Activated CD4-positive, alpha-beta T cell treated with anti-CD3 and anti-CD28 coated beads, Interleukin-10, Interleukin-2, amounts not matched to agents 100 ng/mL and 50 ng/mL, durations not matched to agents 16 hours and 8 hours (primary cell): ENCODE measurements at regions not wholly inside any gene's neighbourhood (a gene's known extent, or its start where the extent isn't known, plus 50 kb on each side); places are given as distances from the start of the nearest gene placed in this dataset.

Experiments used
- DNase-seq: peaks from one replicate; pipeline ENCODE4 v3.0.0-alpha.2; 2020

DNA sequence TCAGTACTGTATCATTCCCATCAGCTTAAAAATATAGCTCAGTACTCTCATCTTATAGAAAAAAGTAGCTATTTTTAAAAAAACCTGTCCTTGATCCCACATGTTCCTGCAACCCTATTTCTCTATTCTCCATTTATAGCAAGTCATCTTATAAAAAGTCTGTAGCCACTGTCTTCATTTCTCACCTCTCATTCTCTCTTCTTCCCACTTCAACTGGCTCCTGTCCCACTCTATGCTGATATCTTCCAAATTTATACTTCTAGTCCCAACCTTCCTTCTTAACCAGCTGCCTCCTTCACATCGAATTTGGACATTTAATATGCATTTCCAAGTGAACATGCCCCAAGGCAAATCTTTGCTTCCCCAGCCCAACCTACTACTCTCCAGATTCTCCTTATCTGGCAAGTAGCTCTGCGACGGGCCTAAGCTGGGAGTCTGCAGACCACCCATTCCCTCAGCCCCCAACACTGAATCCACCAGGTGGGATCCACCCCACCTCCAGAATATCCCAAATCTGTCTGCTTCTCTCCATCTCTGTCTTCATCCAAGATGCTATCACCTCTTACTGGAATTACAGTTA, 52.0 kb upstream of the TANC2 start:
- DNase-seq: no peak

DNA sequence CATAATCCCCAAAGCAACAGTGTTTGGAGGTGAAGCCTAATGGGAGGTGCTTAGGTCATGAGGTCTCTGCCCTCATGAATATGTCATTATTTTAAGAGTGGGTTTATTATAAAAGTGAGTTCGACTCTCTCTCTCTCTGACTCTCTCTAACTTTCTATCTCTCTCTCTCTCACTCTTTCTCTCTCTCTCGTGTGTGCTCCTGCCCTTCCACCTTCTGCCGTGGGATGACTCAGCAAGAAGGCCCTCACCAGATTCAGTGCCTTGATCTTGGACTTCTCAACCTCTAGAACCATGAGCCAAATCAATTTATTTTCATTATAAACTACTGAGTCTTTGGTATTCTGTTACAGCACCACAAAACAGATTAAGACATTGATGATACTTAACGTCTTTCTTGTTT, 53.7 kb upstream of the TANC2 start:
- no peak for DNase-seq

DNA sequence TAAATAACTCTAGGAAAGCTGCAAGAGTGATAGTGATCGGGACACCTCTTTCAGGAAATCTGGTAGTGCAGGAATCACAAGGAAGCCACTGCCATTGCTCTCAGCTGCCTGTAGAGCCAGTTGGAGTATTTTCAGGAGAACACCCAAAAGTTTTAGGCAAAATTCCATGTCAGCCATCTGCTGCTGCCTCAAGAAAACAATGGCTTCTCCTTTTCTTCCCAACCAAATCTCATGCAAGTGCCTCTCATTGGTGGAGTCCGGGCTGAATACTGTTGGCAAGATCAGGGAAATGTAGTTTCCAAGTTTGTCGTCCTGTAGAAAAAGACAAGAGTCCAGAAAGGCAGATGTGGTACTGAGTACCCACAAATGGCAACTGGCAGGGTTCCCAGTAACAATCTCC, 54.9 kb upstream of the TANC2 start:
- DNase-seq: no peak

DNA sequence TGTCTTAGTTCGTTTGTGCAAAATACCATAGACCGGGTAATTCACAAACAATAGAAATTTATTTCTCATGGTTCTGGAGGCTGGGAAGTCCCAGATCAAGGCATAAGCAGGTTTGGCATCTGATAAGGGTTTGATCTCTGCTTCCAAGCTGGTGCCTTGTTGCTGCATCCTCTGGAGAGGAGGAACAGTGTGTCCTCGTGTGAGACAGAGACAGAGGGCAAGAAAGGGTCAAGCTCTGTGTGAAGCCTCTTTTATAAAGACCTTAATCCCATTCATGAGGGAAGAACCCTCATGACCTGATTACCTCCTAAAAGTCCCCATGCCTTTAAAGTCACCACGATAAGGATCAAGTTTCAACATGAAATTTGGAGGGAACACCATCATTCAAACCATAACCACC, 55.8 kb upstream of the TANC2 start:
- DNase-seq: no peak

DNA sequence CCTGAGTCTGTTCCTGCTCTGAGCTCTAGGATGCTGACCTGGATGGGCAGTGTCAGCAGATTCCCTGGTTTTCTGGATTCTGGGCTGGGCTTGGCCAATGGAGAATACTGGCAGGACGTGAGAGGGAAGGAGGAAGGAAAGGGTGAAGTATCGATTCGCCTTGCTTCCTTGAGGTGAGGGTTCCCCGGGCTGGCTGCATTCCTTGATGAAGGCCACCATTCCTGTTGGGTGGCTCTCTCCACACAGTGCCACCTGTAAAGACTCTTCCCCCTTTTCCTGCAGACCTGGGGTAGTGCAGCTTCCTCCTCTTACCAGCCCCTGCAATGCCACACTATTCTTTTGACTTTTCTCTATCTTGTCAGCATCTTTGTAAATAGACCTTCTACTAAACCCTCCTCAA, 58.1 kb upstream of the TANC2 start:
- no peak for DNase-seq

DNA sequence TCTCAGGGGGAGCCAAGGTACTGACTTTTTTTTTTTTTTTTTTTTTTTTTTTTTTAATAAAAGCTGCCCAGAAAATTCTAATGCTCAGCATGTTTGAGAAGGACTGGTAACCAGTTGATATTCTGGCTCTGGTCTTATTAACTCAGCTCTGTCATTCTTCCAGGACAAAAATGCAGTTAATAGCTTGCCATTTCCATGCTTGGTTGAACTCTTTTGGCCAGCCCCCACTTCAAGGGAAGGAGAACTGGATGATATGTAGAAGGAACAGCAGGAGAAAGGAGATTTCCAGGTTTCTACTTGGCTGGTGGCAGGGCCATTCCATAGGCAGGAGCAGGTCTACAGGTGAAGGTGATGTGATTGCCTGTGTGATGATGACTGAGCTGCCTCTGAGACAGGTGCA, 59.2 kb upstream of the TANC2 start:
- no peak for DNase-seq

DNA sequence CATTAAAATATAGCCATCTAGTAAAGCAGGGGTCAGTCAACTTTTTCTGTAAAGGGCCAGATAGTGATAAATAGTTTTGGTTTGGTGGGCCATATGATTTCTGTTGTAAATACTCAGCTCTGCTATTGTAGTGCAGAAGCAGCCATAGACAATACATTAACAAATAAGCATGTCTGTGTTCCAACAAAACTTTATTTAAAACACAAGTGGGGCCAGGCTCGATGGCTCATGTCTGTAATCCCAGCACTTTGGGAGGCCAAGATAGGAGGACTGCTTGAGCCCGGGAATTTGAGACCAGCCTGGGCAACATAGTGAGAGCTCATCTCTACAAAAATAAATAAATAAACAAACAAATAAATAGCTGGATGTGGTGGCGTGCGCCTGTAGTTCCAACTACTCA, 60.8 kb upstream of the TANC2 start:
- no peak for DNase-seq

DNA sequence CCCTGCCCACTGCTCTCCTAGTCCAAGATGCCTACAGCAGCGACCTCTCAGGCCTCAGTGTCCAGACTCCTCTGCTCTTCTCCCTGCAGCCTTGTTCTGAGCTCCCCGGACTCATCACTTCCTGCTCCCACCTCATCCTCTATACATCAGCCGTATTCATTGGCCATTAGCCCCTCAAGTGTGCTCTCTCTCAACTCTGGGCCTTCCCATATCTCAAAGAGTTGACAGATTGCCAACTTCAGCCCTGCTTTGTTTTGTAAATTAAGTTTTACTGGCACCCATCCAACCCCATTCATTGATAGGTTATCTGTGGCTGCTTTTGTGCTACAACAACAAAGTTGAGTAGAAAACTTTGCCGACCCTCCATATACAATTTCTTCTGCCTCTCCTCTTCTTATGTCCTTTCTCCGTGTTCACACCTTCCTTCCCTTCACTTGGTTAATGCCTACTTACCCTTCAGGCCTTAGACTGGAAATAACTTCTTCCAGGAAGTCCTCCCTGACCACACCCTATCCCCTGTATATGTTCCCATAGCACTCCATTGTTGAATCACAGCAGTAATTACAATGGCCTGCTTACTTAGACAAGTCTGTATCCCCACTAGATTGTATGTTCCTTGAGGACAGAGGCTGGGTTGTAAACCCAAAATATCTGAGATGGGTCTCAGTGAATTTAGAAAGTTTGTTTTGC, 63.4 kb upstream of the TANC2 start:
- no peak for DNase-seq

DNA sequence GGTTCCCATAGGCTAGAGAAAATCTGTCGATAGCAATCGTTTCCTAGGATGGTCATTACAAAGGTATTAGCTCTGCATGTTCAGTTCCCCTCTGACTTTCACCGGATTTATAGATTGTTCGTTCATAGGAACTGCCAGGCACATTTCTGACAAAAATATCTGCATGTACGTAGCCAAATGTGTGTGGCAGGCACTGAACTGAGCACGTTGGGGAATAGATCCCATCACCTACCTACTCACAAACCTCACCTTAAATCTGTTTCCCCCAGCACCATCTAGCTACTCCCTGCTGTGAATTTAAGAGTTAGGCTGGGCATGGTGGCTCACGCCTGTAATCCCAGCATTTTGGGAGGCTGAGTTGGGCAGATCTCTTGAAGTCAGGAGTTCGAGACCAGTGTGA, 64.5 kb upstream of the TANC2 start:
- no peak for DNase-seq

DNA sequence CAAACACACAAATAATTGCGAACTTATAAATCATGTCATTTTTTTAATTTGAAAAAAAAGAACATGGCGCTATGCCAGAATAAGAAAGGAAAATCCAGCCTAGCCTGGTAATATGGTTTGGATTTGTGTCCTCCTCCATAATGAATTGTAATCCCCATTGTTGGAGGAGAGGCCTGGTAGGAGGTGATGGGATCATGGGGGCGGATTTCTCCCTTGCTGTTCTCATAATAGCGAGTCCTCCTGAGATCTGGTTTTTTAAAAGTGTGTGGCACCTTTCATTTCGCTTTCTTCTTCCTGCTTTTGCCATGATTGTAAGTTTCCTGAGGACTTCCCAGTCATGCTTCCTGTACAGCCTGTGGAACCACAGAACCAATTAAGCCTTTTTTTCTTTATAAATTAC, 65.9 kb upstream of the TANC2 start:
- DNase-seq: no peak

DNA sequence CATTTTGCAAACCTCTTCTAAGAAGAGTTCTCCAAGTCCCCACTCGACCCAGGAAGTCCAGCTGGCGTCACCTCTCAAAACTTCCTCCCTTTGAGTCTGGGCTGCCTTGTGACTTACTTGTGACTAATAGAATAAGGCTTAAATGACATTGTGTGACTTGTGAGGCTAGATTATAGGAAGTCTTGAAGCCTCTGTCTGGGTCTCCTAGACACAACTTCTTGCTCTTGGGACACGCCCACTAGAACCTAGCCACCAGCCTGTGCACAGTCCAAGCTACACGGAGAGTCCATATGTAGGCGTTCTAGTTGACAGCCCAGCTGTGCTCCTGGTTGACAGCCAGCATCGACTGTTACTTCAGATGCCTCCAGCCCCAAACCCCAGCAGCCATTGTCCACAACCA, 66.7 kb upstream of the TANC2 start:
- DNase-seq: no peak

DNA sequence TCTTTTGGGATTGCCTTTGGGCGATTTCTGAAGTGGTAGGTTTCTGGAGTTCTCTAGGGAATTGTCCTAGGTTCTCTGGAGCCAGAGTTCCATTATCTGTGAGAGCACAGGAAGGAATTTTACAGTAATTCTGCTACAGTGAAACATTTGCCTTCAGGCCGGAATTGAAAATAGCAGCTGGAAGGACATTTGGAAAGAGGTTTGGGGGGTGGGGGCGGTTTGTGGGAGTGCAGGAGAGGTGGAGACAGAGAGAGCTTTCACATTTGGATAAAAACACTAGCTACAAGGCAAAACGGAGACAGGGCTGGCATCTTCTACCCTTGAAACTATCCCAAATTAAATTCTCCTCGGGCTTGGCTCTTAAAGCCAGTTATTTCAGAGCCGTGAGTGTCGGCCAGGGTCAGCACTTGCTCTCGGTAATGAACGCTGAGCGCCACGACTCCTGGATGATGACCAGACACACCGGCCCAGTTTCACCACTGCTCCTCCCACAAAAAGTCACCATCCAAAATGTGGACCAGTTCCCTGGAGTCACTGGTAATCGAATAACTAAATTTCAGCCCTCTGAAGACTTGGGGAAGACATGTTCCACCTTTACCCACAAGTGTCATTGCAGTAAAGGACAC, 67.7 kb upstream of the TANC2 start:
- DNase-seq: no peak

DNA sequence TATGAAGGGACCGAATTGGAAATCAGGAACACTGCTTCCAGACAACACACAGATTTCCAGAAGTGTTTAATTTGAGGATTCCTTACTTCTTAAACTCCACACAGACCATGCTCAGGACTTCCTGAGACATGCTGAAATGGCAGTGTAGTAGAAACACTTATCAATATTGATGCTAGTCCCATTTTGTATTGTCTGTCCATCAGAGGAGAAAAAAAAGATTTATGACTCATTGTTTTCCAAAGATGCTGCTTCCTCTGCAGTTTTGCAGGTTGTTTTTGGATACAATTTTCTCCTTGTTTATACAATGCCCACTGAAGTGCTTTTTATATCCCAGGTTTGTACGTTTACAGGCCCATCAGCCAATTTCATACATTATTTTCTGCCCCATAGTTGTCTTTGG, 68.3 kb upstream of the TANC2 start:
- DNase-seq: no peak

DNA sequence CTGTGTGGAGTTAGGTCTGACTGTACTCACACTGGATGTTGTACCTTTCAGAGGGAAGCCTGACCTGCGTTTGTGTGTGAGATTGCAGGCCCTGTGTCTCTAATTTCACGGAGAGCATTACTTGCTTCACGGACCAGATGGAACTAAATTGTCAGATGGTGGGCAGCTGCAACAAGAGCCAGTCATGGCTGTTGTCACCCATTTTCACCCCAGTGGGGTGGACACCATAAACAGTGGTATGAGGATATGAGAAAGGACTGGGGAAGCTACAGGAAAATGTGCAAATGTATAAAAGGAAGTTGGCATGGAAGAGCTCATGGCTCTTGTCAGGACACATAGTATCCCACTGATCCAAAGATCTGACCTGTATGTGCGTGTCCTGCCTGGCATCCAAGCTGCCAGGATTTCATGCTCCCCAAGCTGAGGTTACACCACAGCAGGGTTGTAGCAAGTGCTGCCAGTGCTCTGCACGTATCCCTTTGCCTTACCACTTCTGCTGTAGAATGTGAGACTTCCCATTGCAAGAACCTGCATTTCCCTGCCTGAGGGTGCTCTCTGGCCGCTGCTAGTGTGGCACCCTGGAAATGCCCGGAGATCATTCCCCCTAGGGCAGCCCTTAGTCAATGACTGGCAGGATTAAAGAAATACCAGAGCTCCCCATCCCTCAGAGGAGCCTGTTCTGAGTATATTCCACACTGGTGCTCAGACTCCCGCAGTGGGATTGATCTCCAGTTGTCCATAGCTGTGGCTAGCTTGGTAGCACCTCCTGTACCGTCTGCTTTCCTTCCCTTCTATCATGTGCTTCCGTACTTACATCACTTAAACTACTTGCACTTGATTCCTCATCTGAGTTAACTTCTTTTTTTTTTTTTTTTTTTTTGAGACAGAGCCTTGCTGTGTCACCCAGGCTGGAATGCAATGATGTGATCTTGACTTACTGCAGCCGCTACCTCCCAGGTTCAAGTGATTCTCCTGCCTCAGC, 70.4 kb upstream of the TANC2 start:
- DNase-seq: no peak

DNA sequence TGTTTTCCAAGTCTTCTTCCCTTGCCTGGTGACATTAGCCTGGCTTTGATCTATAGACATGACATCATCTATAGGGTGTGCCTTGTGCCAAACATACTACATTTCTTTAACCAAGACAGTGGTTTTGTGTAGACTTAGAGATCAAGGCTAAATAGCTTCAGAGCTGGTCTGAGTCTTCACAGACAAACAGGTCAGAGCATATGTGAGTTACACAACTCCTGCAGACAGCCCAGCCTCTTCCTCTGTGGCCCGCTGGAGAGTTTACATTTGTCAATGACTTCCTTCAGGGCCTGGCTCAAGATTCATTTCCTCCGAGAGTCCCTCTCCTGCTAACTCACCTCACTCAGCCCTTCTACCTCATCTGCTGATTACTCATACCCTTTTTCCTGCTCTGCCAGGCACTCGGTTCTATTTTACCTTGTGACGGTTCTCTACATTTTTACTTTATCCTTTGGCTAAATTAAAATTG, 73.1 kb upstream of the TANC2 start:
- DNase-seq: peak; percentile 75

DNA sequence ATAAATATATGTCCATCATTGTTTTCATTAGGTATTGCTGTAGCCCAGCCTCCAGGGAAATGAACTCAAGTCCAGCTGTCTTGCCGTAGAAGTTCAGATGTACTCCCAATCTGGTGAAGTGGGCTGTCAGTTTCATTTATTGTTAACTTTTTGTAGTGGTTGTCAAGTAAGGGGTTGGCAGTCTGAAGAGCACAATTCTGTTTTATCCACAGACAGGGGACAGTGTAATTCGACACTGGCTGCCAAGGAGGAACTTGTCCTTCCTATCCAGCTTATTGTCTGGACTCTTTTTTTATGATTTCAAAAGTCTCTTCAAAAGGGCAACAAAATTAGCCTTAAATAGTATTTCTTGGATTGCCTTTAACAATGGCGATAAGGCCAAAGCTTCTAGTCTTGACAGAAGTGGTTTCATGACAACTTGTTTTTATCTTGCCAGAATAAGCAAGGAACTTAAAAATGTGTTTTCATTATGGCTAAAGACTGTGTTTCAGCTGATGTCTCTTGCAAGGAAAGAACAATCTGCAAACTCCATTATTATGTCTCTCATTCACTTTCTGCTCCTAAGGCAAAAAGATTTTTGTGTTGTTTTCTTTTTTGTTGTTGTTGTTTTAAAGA, 73.9 kb upstream of the TANC2 start:
- DNase-seq: no peak

DNA sequence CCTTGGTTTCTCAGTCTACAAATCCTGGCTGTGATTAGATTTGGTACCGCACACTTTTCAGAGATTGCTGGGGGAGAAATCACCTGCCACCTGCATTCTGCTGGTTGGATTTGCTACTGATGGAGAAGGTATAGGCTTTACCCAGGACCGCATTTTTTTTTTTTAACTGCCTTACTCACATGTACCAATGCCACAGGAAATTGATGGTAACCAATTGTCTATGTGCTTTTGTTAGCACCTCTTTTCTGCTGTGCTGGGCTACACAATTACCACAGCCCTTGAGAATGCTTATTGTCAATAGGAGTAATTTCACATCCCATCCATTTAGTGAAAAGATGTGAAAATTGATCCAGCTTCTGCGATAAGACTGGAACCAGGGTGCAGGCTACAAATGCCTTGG, 74.4 kb upstream of the TANC2 start:
- DNase-seq: no peak

DNA sequence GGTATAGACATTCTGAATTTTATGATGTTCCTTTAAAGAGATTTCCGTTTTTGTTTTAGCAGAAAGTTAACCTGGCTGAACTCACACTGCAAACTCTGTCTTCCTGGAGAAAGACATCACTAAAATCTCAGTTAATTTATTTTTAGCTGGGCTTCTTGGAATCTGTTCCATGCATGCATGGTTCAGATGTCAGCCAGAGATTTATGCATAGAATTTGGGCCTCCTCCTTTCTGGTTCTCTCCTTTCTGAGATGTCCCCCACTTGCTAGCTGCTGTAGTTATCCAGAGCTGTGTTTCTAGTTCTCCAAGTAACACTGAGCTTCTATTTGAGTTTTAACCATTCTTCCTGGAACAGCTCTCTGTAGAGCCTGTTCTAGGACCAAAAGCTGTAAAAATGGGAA, 77.3 kb upstream of the TANC2 start:
- no peak for DNase-seq

DNA sequence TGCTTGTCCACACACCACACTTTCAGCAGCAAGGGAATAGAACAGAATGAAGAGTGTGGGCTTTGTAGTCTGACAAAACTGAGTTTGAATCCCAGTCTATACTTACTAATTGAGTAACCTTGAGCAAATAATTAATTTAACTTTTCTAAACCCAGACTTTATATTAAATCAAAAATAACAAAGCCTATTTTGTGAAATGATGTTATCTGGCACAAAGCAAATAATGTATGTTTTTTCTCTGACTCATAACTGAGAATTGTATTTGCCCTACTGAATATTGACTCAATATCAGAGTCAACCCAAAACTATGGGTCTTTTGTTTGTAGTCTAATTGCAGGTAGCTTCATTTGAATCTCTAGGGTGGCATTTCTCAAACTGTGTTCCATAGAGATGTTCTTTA, 77.9 kb upstream of the TANC2 start:
- no peak for DNase-seq

DNA sequence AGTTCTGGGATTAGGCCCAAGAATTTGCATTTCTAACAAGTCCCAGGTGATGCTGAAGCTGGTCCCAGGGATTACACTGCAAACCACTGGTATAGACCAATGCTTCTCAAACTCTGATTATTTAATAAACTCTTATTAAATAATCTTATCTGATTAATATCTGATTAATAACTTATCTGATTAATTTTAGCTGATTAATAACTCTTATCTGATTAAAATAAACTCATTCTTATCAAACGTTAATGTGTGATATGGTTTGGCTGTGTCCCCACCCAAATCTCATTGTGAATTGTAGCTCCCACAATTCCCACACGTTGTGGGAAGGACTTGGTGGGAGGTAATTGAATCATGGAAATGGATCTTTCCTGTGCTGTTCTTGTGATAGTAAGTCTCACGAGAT, 78.6 kb upstream of the TANC2 start:
- DNase-seq: no peak

DNA sequence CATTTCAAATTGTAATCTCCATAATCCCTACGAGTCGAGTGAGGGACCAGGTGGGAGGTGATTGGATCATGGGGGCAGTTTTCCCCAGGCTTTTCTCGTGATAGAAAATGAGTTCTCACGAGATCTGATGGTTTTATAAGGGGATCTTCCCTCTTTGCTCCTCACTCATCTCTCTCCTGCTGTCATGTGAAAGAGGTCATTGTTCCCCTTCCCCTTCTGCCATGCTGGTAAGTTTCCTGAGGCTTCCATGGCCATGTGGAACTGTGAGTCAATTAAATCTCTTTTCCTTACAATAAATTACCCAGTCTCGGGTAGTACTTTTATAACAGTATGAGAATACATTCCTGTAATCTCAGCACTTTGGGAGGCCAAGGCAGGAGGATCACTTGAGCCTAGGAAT, 76.7 kb upstream of the MARCHF10 start:
- no peak for DNase-seq

DNA sequence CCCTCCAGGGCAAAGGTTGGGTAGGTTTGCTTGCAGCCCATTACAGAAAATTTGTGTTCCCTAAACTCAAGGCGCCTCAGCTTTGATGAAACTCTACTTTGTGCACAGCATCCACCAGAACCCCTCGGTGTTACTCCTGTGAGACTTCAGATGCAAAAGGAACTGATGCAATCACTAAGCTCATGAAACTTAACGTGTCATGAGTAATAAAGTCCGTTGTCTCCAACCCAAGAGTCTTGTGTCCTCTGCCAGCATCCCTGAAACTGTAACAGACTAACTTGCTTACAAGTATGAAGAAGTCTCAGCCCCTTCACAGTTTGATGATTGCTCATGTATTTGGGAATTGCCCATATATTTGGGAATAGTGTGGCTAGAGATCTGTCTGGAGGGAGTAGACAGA, 74.8 kb upstream of the MARCHF10 start:
- DNase-seq: peak; percentile 20

DNA sequence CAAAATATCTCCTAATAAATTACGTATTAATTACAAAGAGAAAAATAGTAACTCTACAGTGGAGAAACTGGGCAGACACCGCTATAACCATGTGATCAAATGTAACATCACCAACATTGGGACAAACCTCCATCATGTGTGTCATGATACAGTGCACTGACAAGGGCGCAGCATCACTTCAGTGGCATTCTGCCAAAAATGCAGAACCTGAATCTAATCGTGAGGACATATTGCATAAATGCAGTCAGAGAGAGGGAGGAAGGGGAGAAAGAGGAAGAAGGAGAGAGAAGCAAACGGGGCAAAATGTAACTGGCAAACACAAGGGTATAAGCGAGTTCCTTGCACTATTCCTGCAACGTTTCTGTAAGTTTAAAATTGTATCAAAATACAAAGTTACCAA, 74.2 kb upstream of the MARCHF10 start:
- DNase-seq: no peak
